ENCODE measurements at regions not wholly inside any gene's neighbourhood (a gene's known extent, or its start where the extent isn't known, plus 50 kb on each side); places are given as distances from the start of the nearest gene placed in this dataset.
"Not testable (repeated sequence)": the region's sequence is repeated elsewhere in the genome, so short reads cannot be mapped to it uniquely, and the experiment has no call there.

- in situ Hi-C loops (cut with MboI; ENCODE audit: low sequenced_read_pairs in 4 of 4), result no loop called here
- TF ChIP-seq CTCF (IDR thresholded peaks at IDR 0.05 in 4 of 5, conservative IDR thresholded peaks at IDR 0.05 in 1 of 5) (no peak), POLR2A (IDR thresholded peaks at IDR 0.05) (no peak)
These were observed 103.1 kb upstream of the ALKAL2 start for GRCh38 chr2:390959-391358.

DNA sequence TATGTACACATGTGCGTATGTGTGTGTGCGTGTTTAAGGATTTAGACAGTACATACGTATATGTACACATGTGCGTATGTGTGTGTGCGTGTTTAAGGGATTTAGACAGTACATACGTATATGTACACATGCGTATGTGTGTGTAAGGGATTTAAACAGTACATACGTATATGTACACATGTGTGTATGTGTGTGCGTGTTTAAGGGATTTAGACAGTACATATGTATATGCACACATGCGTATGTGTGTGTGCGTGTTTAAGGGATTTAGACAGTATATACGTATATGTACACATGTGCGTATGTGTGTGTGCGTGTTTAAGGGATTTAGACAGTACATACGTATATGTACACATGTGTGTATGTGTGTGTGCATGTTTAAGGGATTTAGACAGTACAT lies 102.1 kb upstream of the ALKAL2 start:
- in situ Hi-C loops (cut with MboI; ENCODE audit: low sequenced_read_pairs in 4 of 4); H3K27ac ChIP-seq; intact Hi-C loops (cut with DNase I; ENCODE audit: low total_unique reads); H3K4me1 ChIP-seq; DNase-seq; ATAC-seq; H3K9me3 ChIP-seq; H3K4me3 ChIP-seq; H3K27me3 ChIP-seq; H3K36me3 ChIP-seq: not testable (repeated sequence)

More at GRCh38 chr2:390959-391358, 103.1 kb upstream of the ALKAL2 start:
- H3K4me1 ChIP-seq, result no peaks in the 10 kb centered on the region
- H3K9me3 ChIP-seq, result no peaks in the 10 kb centered on the region
- ATAC-seq (no peak), DNase-seq (no peak)
- H3K27ac ChIP-seq, result no peak overlapping the region
- intact Hi-C loops (cut with DNase I; ENCODE audit: low total_unique reads), result no loop called here
- H3K27me3 ChIP-seq, result no peaks in the 10 kb centered on the region
- H3K4me3 ChIP-seq, result no peak overlapping the region
- no peaks in the 10 kb centered on the region for H3K36me3 ChIP-seq

- in situ Hi-C loops (cut with MboI; ENCODE audit: low sequenced_read_pairs in 4 of 4); H3K9me3 ChIP-seq; H3K27me3 ChIP-seq; H3K4me1 ChIP-seq; H3K4me3 ChIP-seq; intact Hi-C loops (cut with DNase I; ENCODE audit: low total_unique reads); ATAC-seq; DNase-seq; H3K27ac ChIP-seq; H3K36me3 ChIP-seq: not testable (repeated sequence)
These were observed 100.9 kb upstream of the ALKAL2 start for GRCh38 chr2:388752-389151.

GRCh38 chr2:387980-388421 lies 100.1 kb upstream of the ALKAL2 start:
- TF ChIP-seq POLR2A (IDR thresholded peaks at IDR 0.05) (no peak), CTCF (IDR thresholded peaks at IDR 0.05 in 4 of 5, conservative IDR thresholded peaks at IDR 0.05 in 1 of 5) (no peak)
- H3K9me3 ChIP-seq, result no peaks in the 10 kb centered on the region
- ATAC-seq, result no peak
- no peaks in the 10 kb centered on the region for H3K4me1 ChIP-seq
- no peaks in the 10 kb centered on the region for H3K36me3 ChIP-seq
- in situ Hi-C loops (cut with MboI; ENCODE audit: low sequenced_read_pairs in 4 of 4), result no loop called here
- H3K27me3 ChIP-seq, result no peaks in the 10 kb centered on the region
- no peak overlapping the region for H3K27ac ChIP-seq
- intact Hi-C loops (cut with DNase I; ENCODE audit: low total_unique reads), result no loop called here
- H3K4me3 ChIP-seq, result no peak overlapping the region
- DNase-seq, result no peak

DNA sequence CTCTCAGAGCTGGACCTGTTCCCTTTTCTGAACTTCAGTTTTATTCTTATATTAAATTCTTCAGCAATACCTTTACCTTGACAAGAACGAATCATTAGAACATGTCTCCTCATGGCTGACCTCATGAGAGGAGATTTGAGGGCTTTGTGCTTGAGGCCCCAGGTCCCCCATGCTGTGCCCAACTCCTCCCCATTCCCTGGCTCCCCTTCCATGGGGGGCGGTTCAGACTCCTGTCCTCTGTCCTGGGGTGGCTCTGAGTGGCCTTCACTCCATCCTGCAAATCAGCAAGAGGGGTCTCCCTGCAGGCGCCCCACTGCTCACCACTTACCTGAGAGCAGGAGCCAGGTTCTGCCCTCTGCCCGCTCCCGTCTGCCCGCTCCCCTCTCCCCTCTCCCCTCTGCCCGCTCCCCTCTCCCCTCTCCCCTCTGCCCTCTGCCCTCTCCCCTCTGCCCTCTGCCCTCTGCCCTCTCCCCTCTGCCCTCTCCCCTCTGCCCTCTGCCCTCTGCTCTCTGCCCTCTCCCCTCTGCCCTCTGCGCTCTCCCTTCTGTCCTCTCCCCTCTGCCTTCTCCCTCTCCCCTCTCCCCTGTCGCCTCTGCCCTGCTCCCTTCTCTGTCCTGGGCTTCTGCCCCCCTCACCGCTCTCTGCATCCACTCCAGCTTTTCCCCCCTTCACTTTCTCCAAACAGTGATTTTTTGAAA lies 98.7 kb upstream of the ALKAL2 start:
- no peak for ATAC-seq
- no peak for DNase-seq
- no peaks in the 10 kb centered on the region for H3K4me1 ChIP-seq
- TF ChIP-seq CTCF (IDR thresholded peaks at IDR 0.05 in 4 of 5, conservative IDR thresholded peaks at IDR 0.05 in 1 of 5), result no peak
- TF ChIP-seq POLR2A (IDR thresholded peaks at IDR 0.05), result no peak
- no peaks in the 10 kb centered on the region for H3K36me3 ChIP-seq
- in situ Hi-C loops (cut with MboI; ENCODE audit: low sequenced_read_pairs in 4 of 4) (no loop called here), intact Hi-C loops (cut with DNase I; ENCODE audit: low total_unique reads) (no loop called here)
- no peaks in the 10 kb centered on the region for H3K9me3 ChIP-seq
- H3K4me3 ChIP-seq, result no peak overlapping the region
- H3K27me3 ChIP-seq, result no peaks in the 10 kb centered on the region
- no peak overlapping the region for H3K27ac ChIP-seq

GRCh38 chr2:385785-386184 lies 97.9 kb upstream of the ALKAL2 start:
- Histone ChIP-seq H3K4me3 (no peak overlapping the region), H3K36me3 (no peaks in the 10 kb centered on the region), H3K27ac (no peak overlapping the region), H3K27me3 (no peaks in the 10 kb centered on the region), H3K4me1 (no peaks in the 10 kb centered on the region), H3K9me3 (no peaks in the 10 kb centered on the region)
- intact Hi-C loops (cut with DNase I; ENCODE audit: low total_unique reads) (no loop called here), in situ Hi-C loops (cut with MboI; ENCODE audit: low sequenced_read_pairs in 4 of 4) (no loop called here)
- DNase-seq, result no peak
- TF ChIP-seq POLR2A (IDR thresholded peaks at IDR 0.05), result no peak
- no peak for TF ChIP-seq CTCF (IDR thresholded peaks at IDR 0.05 in 4 of 5, conservative IDR thresholded peaks at IDR 0.05 in 1 of 5)
- no peak for ATAC-seq

Data from gastrocnemius medialis (tissue), 4 donors.